ENCODE measurements at regions not wholly inside any gene's neighbourhood (a gene's known extent, or its start where the extent isn't known, plus 50 kb on each side); places are given as distances from the start of the nearest gene placed in this dataset.

GRCh38 chr14:94685681-94686485, 73.7 kb downstream of the SERPINA3 start:
- TF ChIP-seq, protein P1, sequence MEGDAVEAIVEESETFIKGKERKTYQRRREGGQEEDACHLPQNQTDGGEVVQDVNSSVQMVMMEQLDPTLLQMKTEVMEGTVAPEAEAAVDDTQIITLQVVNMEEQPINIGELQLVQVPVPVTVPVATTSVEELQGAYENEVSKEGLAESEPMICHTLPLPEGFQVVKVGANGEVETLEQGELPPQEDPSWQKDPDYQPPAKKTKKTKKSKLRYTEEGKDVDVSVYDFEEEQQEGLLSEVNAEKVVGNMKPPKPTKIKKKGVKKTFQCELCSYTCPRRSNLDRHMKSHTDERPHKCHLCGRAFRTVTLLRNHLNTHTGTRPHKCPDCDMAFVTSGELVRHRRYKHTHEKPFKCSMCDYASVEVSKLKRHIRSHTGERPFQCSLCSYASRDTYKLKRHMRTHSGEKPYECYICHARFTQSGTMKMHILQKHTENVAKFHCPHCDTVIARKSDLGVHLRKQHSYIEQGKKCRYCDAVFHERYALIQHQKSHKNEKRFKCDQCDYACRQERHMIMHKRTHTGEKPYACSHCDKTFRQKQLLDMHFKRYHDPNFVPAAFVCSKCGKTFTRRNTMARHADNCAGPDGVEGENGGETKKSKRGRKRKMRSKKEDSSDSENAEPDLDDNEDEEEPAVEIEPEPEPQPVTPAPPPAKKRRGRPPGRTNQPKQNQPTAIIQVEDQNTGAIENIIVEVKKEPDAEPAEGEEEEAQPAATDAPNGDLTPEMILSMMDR (IDR thresholded peaks at IDR 0.05), result no peak
- TF ChIP-seq POLR2A (IDR thresholded peaks at IDR 0.05) (no peak), EP300 (IDR thresholded peaks at IDR 0.05) (no peak)
- WGBS, 2 donors, result 85 to 90% methylated on average over 9 of the region's 9 CpGs
- DNase-seq (ENCODE audit: low spot score in 2 of 2), result no peak
- H3K36me3 ChIP-seq, result no peaks in the 10 kb centered on the region
- H3K4me1 ChIP-seq, result peaks cover 0 to 12% (median 0%) of the 10 kb centered on the region in 4 donors
- H3K9me3 ChIP-seq, result no peaks in the 10 kb centered on the region
- H3K27ac ChIP-seq, result no peak overlapping the region
- no peak overlapping the region for H3K4me3 ChIP-seq
- no peaks in the 10 kb centered on the region for H3K27me3 ChIP-seq

- peaks cover 0 to 15% (median 0%) of the 10 kb centered on the region in 4 donors for H3K4me1 ChIP-seq
- 82 to 97% methylated on average over 7 of the region's 7 CpGs for WGBS, 2 donors
- no peaks in the 10 kb centered on the region for H3K36me3 ChIP-seq
- no peak overlapping the region for H3K4me3 ChIP-seq
- DNase-seq (ENCODE audit: low spot score in 2 of 2), result no peak
- H3K9me3 ChIP-seq, result no peaks in the 10 kb centered on the region
- TF ChIP-seq EP300 (IDR thresholded peaks at IDR 0.05), result no peak
- TF ChIP-seq, protein P1 (IDR thresholded peaks at IDR 0.05), result no peak
- H3K27me3 ChIP-seq, result no peaks in the 10 kb centered on the region
- H3K27ac ChIP-seq, result no peak overlapping the region
These were observed 73.0 kb downstream of the SERPINA3 start for GRCh38 chr14:94685166-94685581.

DNA sequence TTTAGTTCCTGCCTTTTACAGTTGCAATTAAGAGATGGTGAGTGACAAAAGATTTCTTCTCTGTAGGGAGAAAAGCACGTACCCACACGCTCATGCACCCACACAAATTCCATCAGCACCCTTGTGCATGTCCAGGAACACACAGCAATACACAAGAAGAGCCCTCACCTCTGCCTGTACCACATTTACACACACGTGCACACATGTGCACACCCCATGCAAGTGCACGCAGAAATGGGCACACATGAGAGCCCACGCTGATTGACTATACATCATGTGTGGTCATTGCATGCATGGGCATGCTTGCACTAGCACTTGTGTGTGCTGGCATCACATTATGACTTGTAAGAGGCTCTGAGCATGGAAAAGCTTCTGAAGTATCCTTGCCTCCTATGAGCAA, 70.5 kb downstream of the SERPINA3 start:
- no peaks in the 10 kb centered on the region for H3K9me3 ChIP-seq
- no peaks in the 10 kb centered on the region for H3K36me3 ChIP-seq
- H3K4me3 ChIP-seq, result no peak overlapping the region
- no peaks in the 10 kb centered on the region for H3K27me3 ChIP-seq
- H3K4me1 ChIP-seq, result peaks cover 0 to 9% (median 0%) of the 10 kb centered on the region in 4 donors
- 88 to 89% methylated on average over 5 of the region's 5 CpGs for WGBS, 2 donors
- DNase-seq (ENCODE audit: low spot score in 2 of 2), result no peak
- no peak for TF ChIP-seq POLR2A (IDR thresholded peaks at IDR 0.05)
- no peak overlapping the region for H3K27ac ChIP-seq

DNA sequence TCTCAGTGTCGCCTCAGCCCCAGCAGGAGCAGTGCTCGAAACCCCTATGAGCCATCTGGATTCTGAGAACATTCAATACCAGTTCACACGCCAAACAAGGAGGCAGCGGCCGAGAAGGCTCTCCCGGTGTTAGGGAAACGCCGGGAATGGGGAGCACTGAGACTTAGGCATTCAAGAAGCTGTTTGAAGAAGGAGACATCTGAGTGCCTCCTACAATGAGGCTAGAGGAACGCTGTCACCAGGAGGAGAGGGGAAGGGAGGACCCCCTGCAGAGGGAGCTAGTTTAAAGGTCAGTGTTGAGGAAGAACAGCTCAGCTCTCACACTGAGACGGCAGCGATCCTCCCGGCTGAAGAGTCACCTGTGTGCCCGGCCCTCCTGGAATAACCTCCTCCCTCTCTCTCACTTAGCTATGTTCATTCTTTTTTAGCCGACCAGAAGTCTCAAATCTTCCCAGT, 69.9 kb downstream of the SERPINA3 start:
- DNase-seq (ENCODE audit: low spot score in 2 of 2), result peak in 1 of 2 donors; percentile 6
- H3K27me3 ChIP-seq, result no peaks in the 10 kb centered on the region
- H3K4me3 ChIP-seq, result no peak overlapping the region
- H3K4me1 ChIP-seq, result peaks cover 0 to 9% (median 0%) of the 10 kb centered on the region in 4 donors
- WGBS, 2 donors, result 74% methylated on average over 12 to 14 of the region's 14 CpGs
- H3K9me3 ChIP-seq, result no peaks in the 10 kb centered on the region
- TF ChIP-seq POLR2A (IDR thresholded peaks at IDR 0.05), result no peak
- TF ChIP-seq, protein P1 (IDR thresholded peaks at IDR 0.05), result no peak
- no peak for TF ChIP-seq EP300 (IDR thresholded peaks at IDR 0.05)
- no peaks in the 10 kb centered on the region for H3K36me3 ChIP-seq
- H3K27ac ChIP-seq, result no peak overlapping the region

GRCh38 chr14:94681300-94682060, 69.3 kb downstream of the SERPINA3 start:
- TF ChIP-seq, protein P1 (IDR thresholded peaks at IDR 0.05), result peak in 3 of 5 experiments; percentile 24 to 58 (median 27)
- TF ChIP-seq EP300 (IDR thresholded peaks at IDR 0.05), result no peak
- no peak overlapping the region for H3K4me3 ChIP-seq
- H3K9me3 ChIP-seq, result no peaks in the 10 kb centered on the region
- 80 to 86% methylated on average over 14 to 15 of the region's 15 CpGs for WGBS, 2 donors
- H3K27ac ChIP-seq, result no peak overlapping the region
- H3K36me3 ChIP-seq, result no peaks in the 10 kb centered on the region
- DNase-seq (ENCODE audit: low spot score in 2 of 2), result peak; percentile 20 to 22
- H3K27me3 ChIP-seq, result no peaks in the 10 kb centered on the region
- peaks cover 0 to 9% (median 0%) of the 10 kb centered on the region in 4 donors for H3K4me1 ChIP-seq
